PC-3 (cell line): ENCODE measurements at regions not wholly inside any gene's neighbourhood (a gene's known extent, or its start where the extent isn't known, plus 50 kb on each side); places are given as distances from the start of the nearest gene placed in this dataset.

Source experiments
- EZH2 ChIP-seq: fragments of 300-600 bp; sonication (generic); IDR thresholded peaks from one replicate; pipeline ENCODE4 v1.6.1; 2017; ENCODE audit warnings: antibody characterized with exemption, mild to moderate bottlenecking, low read length; ENCODE audit not compliant: unreplicated experiment
- TF ChIP-seq, protein P1 (sequence below): fragments of 300-600 bp; sonication (generic); conservative IDR thresholded peaks from 2 replicates; pipeline ENCODE4 v1.5.1; 2017; ENCODE audit warnings: antibody characterized with exemption, low read depth, mild to moderate bottlenecking, low read length

DNA sequence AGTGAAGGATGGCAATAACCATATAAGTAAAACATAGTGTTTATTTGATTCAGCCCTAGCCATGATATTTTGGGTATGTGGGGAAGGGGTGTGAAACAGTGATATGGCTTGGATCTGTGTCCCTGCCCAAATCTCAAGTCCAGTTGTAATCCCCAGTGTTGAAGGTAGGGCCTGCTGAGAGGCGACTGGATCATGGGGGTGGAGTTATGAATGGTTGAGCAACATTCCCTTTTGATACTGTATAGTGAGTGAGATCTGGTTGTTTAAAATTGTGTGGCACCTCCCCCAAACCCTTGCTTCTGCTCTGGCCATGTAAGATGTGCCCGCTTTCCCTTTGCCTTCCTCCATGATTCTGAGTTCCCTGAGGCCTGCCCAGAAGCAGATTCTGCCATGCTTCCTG lies 1804.6 kb downstream of the MAT2B start:
- TF ChIP-seq, protein P1, sequence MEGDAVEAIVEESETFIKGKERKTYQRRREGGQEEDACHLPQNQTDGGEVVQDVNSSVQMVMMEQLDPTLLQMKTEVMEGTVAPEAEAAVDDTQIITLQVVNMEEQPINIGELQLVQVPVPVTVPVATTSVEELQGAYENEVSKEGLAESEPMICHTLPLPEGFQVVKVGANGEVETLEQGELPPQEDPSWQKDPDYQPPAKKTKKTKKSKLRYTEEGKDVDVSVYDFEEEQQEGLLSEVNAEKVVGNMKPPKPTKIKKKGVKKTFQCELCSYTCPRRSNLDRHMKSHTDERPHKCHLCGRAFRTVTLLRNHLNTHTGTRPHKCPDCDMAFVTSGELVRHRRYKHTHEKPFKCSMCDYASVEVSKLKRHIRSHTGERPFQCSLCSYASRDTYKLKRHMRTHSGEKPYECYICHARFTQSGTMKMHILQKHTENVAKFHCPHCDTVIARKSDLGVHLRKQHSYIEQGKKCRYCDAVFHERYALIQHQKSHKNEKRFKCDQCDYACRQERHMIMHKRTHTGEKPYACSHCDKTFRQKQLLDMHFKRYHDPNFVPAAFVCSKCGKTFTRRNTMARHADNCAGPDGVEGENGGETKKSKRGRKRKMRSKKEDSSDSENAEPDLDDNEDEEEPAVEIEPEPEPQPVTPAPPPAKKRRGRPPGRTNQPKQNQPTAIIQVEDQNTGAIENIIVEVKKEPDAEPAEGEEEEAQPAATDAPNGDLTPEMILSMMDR: no peak
- TF ChIP-seq EZH2: no peak
